ENCODE measurements at regions not wholly inside any gene's neighbourhood (a gene's known extent, or its start where the extent isn't known, plus 50 kb on each side); places are given as distances from the start of the nearest gene placed in this dataset.
"Not testable (repeated sequence)": the region's sequence is repeated elsewhere in the genome, so short reads cannot be mapped to it uniquely, and the experiment has no call there.

- no peak overlapping the region for H3K27ac Mint-ChIP-seq
- H3K4me1 Mint-ChIP-seq = no peaks in the 10 kb centered on the region
- H3K9me3 Mint-ChIP-seq = no peaks in the 10 kb centered on the region
- no peak overlapping the region for H3K4me3 Mint-ChIP-seq
- no peaks in the 10 kb centered on the region for H3K36me3 Mint-ChIP-seq (ENCODE audit: low read depth)
- no peaks in the 10 kb centered on the region for H3K27me3 Mint-ChIP-seq
- POLR2A ChIA-PET = no interaction called here
- CTCF ChIA-PET = no interaction called here
- no peak for DNase-seq
Measured at GRCh38 chr2:153532140-153532539, 53.6 kb upstream of the RPRM start.

GRCh38 chr2:153533803-153534202 is 55.2 kb upstream of the RPRM start:
- POLR2A ChIA-PET; H3K27ac Mint-ChIP-seq; H3K4me1 Mint-ChIP-seq; H3K36me3 Mint-ChIP-seq (ENCODE audit: low read depth); H3K4me3 Mint-ChIP-seq; H3K27me3 Mint-ChIP-seq; H3K9me3 Mint-ChIP-seq; DNase-seq: not testable (repeated sequence)
- CTCF ChIA-PET = interaction anchor here (1.2 kb wide), 1 partner anchor 9 kb away, joined by 3 read pairs; no protein-coding TSS in a partner anchor

GRCh38 chr2:153534590-153534989 is 56.0 kb upstream of the RPRM start:
- H3K36me3 Mint-ChIP-seq (ENCODE audit: low read depth); POLR2A ChIA-PET; H3K27ac Mint-ChIP-seq; H3K4me1 Mint-ChIP-seq; DNase-seq; H3K4me3 Mint-ChIP-seq; H3K27me3 Mint-ChIP-seq; H3K9me3 Mint-ChIP-seq: not testable (repeated sequence)
- CTCF ChIA-PET = interaction anchor here (1.2 kb wide), 1 partner anchor 8 kb away, joined by 3 read pairs; no protein-coding TSS in a partner anchor

- H3K9me3 Mint-ChIP-seq = peaks cover under 1% of the 10 kb centered on the region
- no peak overlapping the region for H3K27ac Mint-ChIP-seq
- POLR2A ChIA-PET = no interaction called here
- no peaks in the 10 kb centered on the region for H3K27me3 Mint-ChIP-seq
- CTCF ChIA-PET = no interaction called here
- no peaks in the 10 kb centered on the region for H3K36me3 Mint-ChIP-seq (ENCODE audit: low read depth)
- no peak for DNase-seq
- H3K4me1 Mint-ChIP-seq = no peaks in the 10 kb centered on the region
- H3K4me3 Mint-ChIP-seq = no peak overlapping the region
Measured at GRCh38 chr2:153536115-153536514, 57.6 kb upstream of the RPRM start.

- H3K27me3 Mint-ChIP-seq; DNase-seq; H3K4me1 Mint-ChIP-seq; POLR2A ChIA-PET; CTCF ChIA-PET; H3K9me3 Mint-ChIP-seq; H3K27ac Mint-ChIP-seq; H3K4me3 Mint-ChIP-seq; H3K36me3 Mint-ChIP-seq (ENCODE audit: low read depth): not testable (repeated sequence)
Measured at GRCh38 chr2:153538102-153538501, 59.5 kb upstream of the RPRM start.

- H3K9me3 Mint-ChIP-seq = peaks cover 5% of the 10 kb centered on the region
- ChIA-PET CTCF (no interaction called here), POLR2A (no interaction called here)
- H3K27ac Mint-ChIP-seq = no peak overlapping the region
- H3K4me1 Mint-ChIP-seq = peaks cover 3% of the 10 kb centered on the region
- no peaks in the 10 kb centered on the region for H3K27me3 Mint-ChIP-seq
- H3K4me3 Mint-ChIP-seq = no peak overlapping the region
- no peak for DNase-seq
- no peaks in the 10 kb centered on the region for H3K36me3 Mint-ChIP-seq (ENCODE audit: low read depth)
Measured at GRCh38 chr2:153543635-153544071, 65.1 kb upstream of the RPRM start.

- ChIA-PET CTCF (no interaction called here), POLR2A (no interaction called here)
- Mint-ChIP-seq H3K4me1 (peaks cover 3% of the 10 kb centered on the region), H3K9me3 (peaks cover 2% of the 10 kb centered on the region), H3K4me3 (no peak overlapping the region), H3K27me3 (no peaks in the 10 kb centered on the region), H3K36me3 (ENCODE audit: low read depth) (no peaks in the 10 kb centered on the region), H3K27ac (no peak overlapping the region)
- no peak for DNase-seq
Measured at GRCh38 chr2:153546358-153546757, 67.8 kb upstream of the RPRM start.

GRCh38 chr2:153548536-153548935 is 70.0 kb upstream of the RPRM start:
- Mint-ChIP-seq H3K27me3 (no peaks in the 10 kb centered on the region), H3K4me3 (no peak overlapping the region), H3K27ac (no peak overlapping the region), H3K9me3 (no peaks in the 10 kb centered on the region), H3K36me3 (ENCODE audit: low read depth) (no peaks in the 10 kb centered on the region), H3K4me1 (peaks cover under 1% of the 10 kb centered on the region)
- no peak for DNase-seq
- CTCF ChIA-PET = no interaction called here
- POLR2A ChIA-PET = no interaction called here

DNA sequence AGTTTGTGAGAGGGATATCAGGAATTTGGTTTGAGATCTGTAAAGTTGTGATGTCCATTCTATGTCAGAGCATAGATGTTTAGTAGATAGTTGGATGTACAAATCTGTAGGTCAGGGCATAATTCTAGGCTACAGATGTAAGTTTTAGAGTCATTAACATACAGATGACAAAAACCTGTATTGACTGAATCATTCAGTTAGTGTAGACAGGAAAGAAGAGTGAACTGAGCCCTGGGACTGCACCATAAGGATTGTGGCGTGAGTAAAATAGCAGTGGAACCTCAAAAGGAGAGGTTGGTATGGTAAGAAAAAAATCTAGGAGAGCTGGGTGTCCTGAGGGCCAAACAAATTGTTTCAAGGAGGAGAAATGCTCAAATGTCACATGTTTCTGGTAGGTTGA is 73.1 kb upstream of the RPRM start:
- CTCF ChIA-PET = no interaction called here
- no peak for DNase-seq
- no peaks in the 10 kb centered on the region for H3K36me3 Mint-ChIP-seq (ENCODE audit: low read depth)
- no peak overlapping the region for H3K4me3 Mint-ChIP-seq
- H3K9me3 Mint-ChIP-seq = no peaks in the 10 kb centered on the region
- H3K27ac Mint-ChIP-seq = no peak overlapping the region
- H3K4me1 Mint-ChIP-seq = no peaks in the 10 kb centered on the region
- POLR2A ChIA-PET = no interaction called here
- no peaks in the 10 kb centered on the region for H3K27me3 Mint-ChIP-seq

GRCh38 chr2:153557211-153557610 is 78.6 kb upstream of the RPRM start:
- no peak for DNase-seq
- Mint-ChIP-seq H3K27ac (no peak overlapping the region), H3K36me3 (ENCODE audit: low read depth) (no peaks in the 10 kb centered on the region), H3K4me3 (no peak overlapping the region), H3K9me3 (no peaks in the 10 kb centered on the region), H3K27me3 (no peaks in the 10 kb centered on the region), H3K4me1 (no peaks in the 10 kb centered on the region)
- POLR2A ChIA-PET = no interaction called here
- CTCF ChIA-PET = no interaction called here

DNA sequence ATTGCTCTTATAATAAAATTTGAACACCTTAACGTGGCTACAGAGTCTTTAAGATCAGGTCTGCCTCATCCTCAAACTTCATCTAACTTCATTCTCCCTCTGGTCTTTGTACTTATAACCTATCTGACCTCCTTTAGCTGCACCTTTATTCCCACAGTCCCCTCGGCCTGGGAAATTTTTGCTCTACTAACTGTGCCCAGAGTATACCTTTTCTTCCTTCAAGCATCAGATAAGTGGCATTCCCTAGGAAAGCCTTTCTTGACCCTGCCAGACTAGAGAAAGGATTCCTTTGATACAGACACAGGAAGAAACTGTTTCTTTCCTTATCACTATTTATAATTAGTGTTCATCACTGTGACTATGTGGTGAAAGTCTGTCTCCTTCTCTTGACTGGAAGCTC is 79.2 kb upstream of the RPRM start:
- no peaks in the 10 kb centered on the region for H3K36me3 Mint-ChIP-seq (ENCODE audit: low read depth)
- H3K27ac Mint-ChIP-seq = no peak overlapping the region
- no peak for DNase-seq
- no peaks in the 10 kb centered on the region for H3K9me3 Mint-ChIP-seq
- no peak overlapping the region for H3K4me3 Mint-ChIP-seq
- ChIA-PET POLR2A (no interaction called here), CTCF (no interaction called here)
- no peaks in the 10 kb centered on the region for H3K4me1 Mint-ChIP-seq
- H3K27me3 Mint-ChIP-seq = no peaks in the 10 kb centered on the region

- Mint-ChIP-seq H3K4me3 (no peak overlapping the region), H3K4me1 (no peaks in the 10 kb centered on the region), H3K36me3 (ENCODE audit: low read depth) (no peaks in the 10 kb centered on the region), H3K27me3 (no peaks in the 10 kb centered on the region), H3K9me3 (no peaks in the 10 kb centered on the region), H3K27ac (no peak overlapping the region)
- ChIA-PET CTCF (no interaction called here), POLR2A (no interaction called here)
- no peak for DNase-seq
Measured at GRCh38 chr2:153558247-153558646, 79.7 kb upstream of the RPRM start.

DNA sequence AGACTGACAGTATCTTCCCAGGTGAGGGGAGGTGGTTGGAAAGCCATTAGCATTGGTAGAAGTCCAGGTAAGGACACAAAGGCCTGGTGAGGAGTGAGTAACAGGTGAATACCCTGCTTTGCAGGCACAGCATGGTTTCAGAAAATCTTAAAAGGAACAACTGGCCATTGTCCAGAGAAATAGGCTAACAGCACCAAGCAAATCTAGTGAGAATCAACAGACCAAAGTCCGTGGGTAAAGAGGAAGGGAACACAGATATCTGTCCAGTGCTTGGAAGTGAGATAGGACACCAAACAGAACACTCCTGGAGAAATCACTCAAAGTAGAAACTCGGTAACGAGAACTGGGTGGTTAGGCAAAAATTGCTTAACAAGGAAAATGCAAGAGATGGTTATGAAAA is 88.8 kb upstream of the RPRM start:
- no peaks in the 10 kb centered on the region for H3K4me1 Mint-ChIP-seq
- H3K36me3 Mint-ChIP-seq (ENCODE audit: low read depth) = no peaks in the 10 kb centered on the region
- no peaks in the 10 kb centered on the region for H3K9me3 Mint-ChIP-seq
- no peak overlapping the region for H3K4me3 Mint-ChIP-seq
- H3K27ac Mint-ChIP-seq = no peak overlapping the region
- no peak for DNase-seq
- POLR2A ChIA-PET = no interaction called here
- CTCF ChIA-PET = no interaction called here
- H3K27me3 Mint-ChIP-seq = no peaks in the 10 kb centered on the region

- no peak overlapping the region for H3K4me3 Mint-ChIP-seq
- ChIA-PET POLR2A (no interaction called here), CTCF (no interaction called here)
- DNase-seq = no peak
- no peaks in the 10 kb centered on the region for H3K27me3 Mint-ChIP-seq
- no peak overlapping the region for H3K27ac Mint-ChIP-seq
- H3K36me3 Mint-ChIP-seq (ENCODE audit: low read depth) = no peaks in the 10 kb centered on the region
- H3K9me3 Mint-ChIP-seq = no peaks in the 10 kb centered on the region
- H3K4me1 Mint-ChIP-seq = no peaks in the 10 kb centered on the region
Measured at GRCh38 chr2:153568105-153568504, 89.5 kb upstream of the RPRM start.
